ENCODE measurements at regions not wholly inside any gene's neighbourhood (a gene's known extent, or its start where the extent isn't known, plus 50 kb on each side); places are given as distances from the start of the nearest gene placed in this dataset.

- no peak for TF ChIP-seq POLR2A (IDR thresholded peaks at IDR 0.05)
- TF ChIP-seq POLR2AphosphoS5 (IDR thresholded peaks at IDR 0.05): no peak
- no peak for TF ChIP-seq CTCF (IDR thresholded peaks at IDR 0.05)
Observed at GRCh38 chr10:33979195-33979594, 644.7 kb upstream of the NRP1 start.

All from sigmoid colon (tissue), 4 donors.